Mesendoderm (in vitro differentiated cells): ENCODE measurements at regions not wholly inside any gene's neighbourhood (a gene's known extent, or its start where the extent isn't known, plus 50 kb on each side); places are given as distances from the start of the nearest gene placed in this dataset.
A peak's percentile ranks its signal among the peaks of the same experiment; 100 is the strongest.

Experiments used
- DNase-seq: peaks from one replicate; pipeline ENCODE4 v3.0.0; 2013
- H2AK5ac ChIP-seq: 2 replicates; pipeline ENCODE4 v1.6.1; 2013; ENCODE audit warnings: low read length, inconsistent platforms
- H2BK120ac ChIP-seq: 2 replicates; pipeline ENCODE4 v1.6.1; 2013; ENCODE audit warnings: low read depth, mild to moderate bottlenecking, low read length, moderate library complexity, mixed read lengths
- H2BK15ac ChIP-seq: replicated peaks from 2 replicates; pipeline ENCODE4 v1.6.1; 2013; ENCODE audit warnings: low read depth, mild to moderate bottlenecking, moderate library complexity
- H2BK5ac ChIP-seq: 2 replicates; pipeline ENCODE4 v1.6.1; 2013; ENCODE audit warnings: low read length, inconsistent platforms
- H3K18ac ChIP-seq: 2 replicates; pipeline ENCODE4 v1.6.1; 2013; ENCODE audit warnings: mild to moderate bottlenecking, low read length, mixed read lengths
- H3K23ac ChIP-seq: one replicate; pipeline ENCODE4 v1.6.1; 2013; ENCODE audit warnings: low read length
- H3K27ac ChIP-seq: 2 replicates; pipeline ENCODE4 v1.5.1; 2013; ENCODE audit warnings: low read depth, mild to moderate bottlenecking, inconsistent platforms, low read length, moderate library complexity
- H3K27me3 ChIP-seq: 2 replicates; pipeline ENCODE4 v1.6.1; 2013; ENCODE audit warnings: low read length, control low read depth, mild to moderate bottlenecking, inconsistent platforms; ENCODE audit not compliant: insufficient read depth, poor library complexity
- H3K36me3 ChIP-seq: 2 replicates; pipeline ENCODE4 v1.6.1; 2013; ENCODE audit warnings: low read length, inconsistent platforms; ENCODE audit not compliant: control insufficient read depth, insufficient read depth
- H3K4ac ChIP-seq: one replicate; pipeline ENCODE4 v1.6.1; 2013; ENCODE audit warnings: low read depth, mild to moderate bottlenecking, low read length, moderate library complexity
- H3K4me1 ChIP-seq: 2 replicates; pipeline ENCODE4 v1.6.1; 2013; ENCODE audit warnings: low read depth, low read length, inconsistent platforms; ENCODE audit not compliant: control insufficient read depth
- H3K4me2 ChIP-seq: 2 replicates; pipeline ENCODE4 v1.6.1; 2013; ENCODE audit warnings: low read length
- H3K4me3 ChIP-seq: 2 replicates; pipeline ENCODE4 v1.5.1; 2013; ENCODE audit warnings: mild to moderate bottlenecking, low read length
- H3K56ac ChIP-seq: one replicate; pipeline ENCODE4 v1.6.1; 2013; ENCODE audit warnings: low read length
- H3K79me1 ChIP-seq: 2 replicates; pipeline ENCODE4 v1.6.1; 2013; ENCODE audit warnings: low read length, inconsistent platforms
- H3K79me2 ChIP-seq: 2 replicates; pipeline ENCODE4 v1.6.1; 2013; ENCODE audit warnings: mild to moderate bottlenecking, low read length; ENCODE audit not compliant: control insufficient read depth, insufficient read depth
- H3K9ac ChIP-seq: 2 replicates; pipeline ENCODE4 v1.6.1; 2013; ENCODE audit warnings: low read length, inconsistent platforms
- H4K5ac ChIP-seq: one replicate; pipeline ENCODE4 v1.6.1; 2013; ENCODE audit warnings: low read length
- H4K8ac ChIP-seq: one replicate; pipeline ENCODE4 v1.6.1; 2013; ENCODE audit warnings: low read depth, mild to moderate bottlenecking, control low read depth, low read length, moderate library complexity
- WGBS: extraction: QIAGEN DNeasy Blood & Tissue Kit; methylation state at CpG from one replicate; pipeline ENCODE4 v1.1.7; 2013; ENCODE audit warnings: low lambda C conversion rate, missing lambda C conversion rate; ENCODE audit not compliant: insufficient coverage; ENCODE audit errors: extremely low coverage; 5-methylcytosine and 5-hydroxymethylcytosine counted together

GRCh38 chr11:19474954-19475721, 234.4 kb upstream of the E2F8 start:
- Histone ChIP-seq H3K79me2 (no peaks in the 10 kb centered on the region), H3K56ac (peak overlapping the region; percentile 29), H3K4me3 (no peak overlapping the region), H3K4ac (no peak overlapping the region), H3K79me1 (no peaks in the 10 kb centered on the region), H3K9ac (no peak overlapping the region), H2AK5ac (no peak overlapping the region), H3K36me3 (no peaks in the 10 kb centered on the region), H2BK5ac (peak overlapping the region; percentile 25), H2BK120ac (no peak overlapping the region), H3K27ac (no peak overlapping the region), H2BK15ac (no peak overlapping the region), H3K4me1 (peaks cover 6% of the 10 kb centered on the region), H3K23ac (no peak overlapping the region), H4K5ac (no peak overlapping the region), H3K18ac (peak overlapping the region; percentile 16), H3K4me2 (no peak overlapping the region), H3K27me3 (no peaks in the 10 kb centered on the region), H4K8ac (no peak overlapping the region)
- DNase-seq = peak; percentile 33
- WGBS = no CpG with 5 or more reads among the region's 7 CpGs

DNA sequence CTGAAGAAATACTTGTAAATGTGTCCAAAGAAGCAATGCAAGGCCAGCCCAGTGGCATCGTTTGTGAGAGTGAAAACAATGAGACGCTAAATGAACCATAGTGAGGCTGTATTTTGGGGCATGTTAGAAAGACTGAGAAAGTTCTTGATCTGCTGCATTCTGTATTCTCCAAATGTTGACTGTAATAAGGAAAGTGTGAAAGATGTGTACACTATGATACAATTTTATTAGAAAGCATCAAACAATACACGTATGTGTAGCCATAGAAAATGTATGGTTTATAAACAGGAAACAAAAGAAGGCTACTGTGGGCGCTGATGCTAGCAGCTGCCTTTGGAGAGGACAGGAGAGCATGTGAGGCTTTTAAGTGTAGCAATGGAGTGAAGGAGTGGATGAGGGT, 233.5 kb upstream of the E2F8 start:
- Histone ChIP-seq H3K4ac (no peak overlapping the region), H2BK15ac (no peak overlapping the region), H3K23ac (no peak overlapping the region), H3K79me1 (no peaks in the 10 kb centered on the region), H2BK5ac (no peak overlapping the region), H2BK120ac (no peak overlapping the region), H3K18ac (no peak overlapping the region), H3K9ac (no peak overlapping the region), H3K4me3 (no peak overlapping the region), H4K5ac (no peak overlapping the region), H3K27ac (no peak overlapping the region), H4K8ac (no peak overlapping the region), H2AK5ac (no peak overlapping the region), H3K56ac (no peak overlapping the region), H3K4me2 (no peak overlapping the region), H3K36me3 (no peaks in the 10 kb centered on the region), H3K79me2 (no peaks in the 10 kb centered on the region), H3K4me1 (peaks cover 6% of the 10 kb centered on the region), H3K27me3 (no peaks in the 10 kb centered on the region)
- no CpG with 5 or more reads among the region's 4 CpGs for WGBS
- no peak for DNase-seq

DNA sequence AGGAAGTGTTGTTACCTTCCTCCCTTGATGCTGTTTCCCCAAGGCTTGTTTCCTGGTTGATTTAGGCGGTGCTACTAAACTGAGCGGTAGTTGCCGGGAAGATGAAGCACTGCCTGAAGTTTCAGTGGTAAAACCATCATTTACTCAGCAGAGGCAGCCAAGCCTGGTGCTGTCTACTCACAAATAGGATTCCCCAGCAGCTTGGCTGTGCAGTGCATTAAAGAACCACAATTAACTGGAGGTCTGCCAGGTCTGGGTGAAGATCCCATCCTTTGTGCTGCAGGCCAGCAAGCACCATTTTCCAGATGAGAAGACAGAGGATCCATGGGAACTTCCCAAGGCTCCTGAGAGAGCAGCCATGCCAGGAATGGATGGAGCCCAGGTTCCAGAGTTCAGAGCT, 231.9 kb upstream of the E2F8 start:
- no peak overlapping the region for H3K18ac ChIP-seq
- no peak overlapping the region for H2BK5ac ChIP-seq

DNA sequence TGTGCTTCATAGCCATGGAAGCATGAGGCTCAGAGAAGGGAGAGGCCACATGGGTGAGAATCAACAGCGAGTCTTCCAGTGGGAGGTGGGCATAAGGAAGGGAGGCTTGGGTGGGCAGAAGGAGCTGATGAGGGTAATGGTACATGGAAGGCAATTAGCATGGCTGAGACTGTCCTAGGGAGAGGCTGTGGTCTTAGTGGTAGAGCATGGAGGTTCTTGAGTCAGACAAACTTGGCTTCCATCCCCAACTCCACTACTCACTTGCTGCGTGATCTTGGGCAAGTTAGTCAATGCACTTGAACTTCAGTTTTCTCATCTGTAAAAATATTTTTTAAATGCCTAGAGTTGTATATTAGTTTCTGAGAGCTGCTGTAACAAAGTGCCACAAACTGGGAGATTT, 227.2 kb upstream of the E2F8 start:
- Histone ChIP-seq H3K4me2 (no peak overlapping the region), H2AK5ac (no peak overlapping the region), H3K4ac (no peak overlapping the region), H3K27me3 (no peaks in the 10 kb centered on the region), H3K4me3 (no peak overlapping the region), H3K79me1 (no peaks in the 10 kb centered on the region), H3K18ac (no peak overlapping the region), H3K9ac (no peak overlapping the region), H3K4me1 (no peaks in the 10 kb centered on the region), H4K5ac (no peak overlapping the region), H2BK15ac (no peak overlapping the region), H3K36me3 (no peaks in the 10 kb centered on the region), H3K27ac (no peak overlapping the region), H2BK120ac (no peak overlapping the region), H3K23ac (no peak overlapping the region), H3K56ac (no peak overlapping the region), H4K8ac (no peak overlapping the region), H2BK5ac (no peak overlapping the region), H3K79me2 (no peaks in the 10 kb centered on the region)
- DNase-seq = no peak
- no CpG with 5 or more reads among the region's 2 CpGs for WGBS

More for the DNA sequence above, 231.9 kb upstream of the E2F8 start:
- no peak overlapping the region for H3K56ac ChIP-seq
- H3K4me1 ChIP-seq = peaks cover 6% of the 10 kb centered on the region
- H3K27me3 ChIP-seq = no peaks in the 10 kb centered on the region
- no peak overlapping the region for H3K4me2 ChIP-seq
- no peak overlapping the region for H3K27ac ChIP-seq
- DNase-seq = no peak
- H2BK15ac ChIP-seq = no peak overlapping the region
- H3K4ac ChIP-seq = no peak overlapping the region
- no peak overlapping the region for H3K9ac ChIP-seq
- H4K8ac ChIP-seq = no peak overlapping the region
- H3K23ac ChIP-seq = no peak overlapping the region
- H3K4me3 ChIP-seq = no peak overlapping the region
- no peak overlapping the region for H4K5ac ChIP-seq
- H3K79me2 ChIP-seq = no peaks in the 10 kb centered on the region
- WGBS = no CpG with 5 or more reads among the region's 3 CpGs
- no peak overlapping the region for H2AK5ac ChIP-seq
- H2BK120ac ChIP-seq = no peak overlapping the region
- no peaks in the 10 kb centered on the region for H3K36me3 ChIP-seq
- no peaks in the 10 kb centered on the region for H3K79me1 ChIP-seq

- no peaks in the 10 kb centered on the region for H3K79me2 ChIP-seq
- no peak overlapping the region for H2BK15ac ChIP-seq
- H3K27me3 ChIP-seq = no peaks in the 10 kb centered on the region
- no peak overlapping the region for H3K18ac ChIP-seq
- H3K4me3 ChIP-seq = no peak overlapping the region
- no peaks in the 10 kb centered on the region for H3K36me3 ChIP-seq
- no peak overlapping the region for H3K56ac ChIP-seq
- H3K79me1 ChIP-seq = no peaks in the 10 kb centered on the region
- H2AK5ac ChIP-seq = no peak overlapping the region
- H2BK120ac ChIP-seq = no peak overlapping the region
- no CpG with 5 or more reads among the region's 7 CpGs for WGBS
- no peak overlapping the region for H3K4ac ChIP-seq
- H3K4me1 ChIP-seq = no peaks in the 10 kb centered on the region
- H3K4me2 ChIP-seq = no peak overlapping the region
- no peak overlapping the region for H4K5ac ChIP-seq
- no peak overlapping the region for H3K27ac ChIP-seq
- no peak overlapping the region for H3K9ac ChIP-seq
- no peak overlapping the region for H2BK5ac ChIP-seq
- H4K8ac ChIP-seq = no peak overlapping the region
- DNase-seq = no peak
- no peak overlapping the region for H3K23ac ChIP-seq
Measured at GRCh38 chr11:19466314-19466713, 225.6 kb upstream of the E2F8 start.

DNA sequence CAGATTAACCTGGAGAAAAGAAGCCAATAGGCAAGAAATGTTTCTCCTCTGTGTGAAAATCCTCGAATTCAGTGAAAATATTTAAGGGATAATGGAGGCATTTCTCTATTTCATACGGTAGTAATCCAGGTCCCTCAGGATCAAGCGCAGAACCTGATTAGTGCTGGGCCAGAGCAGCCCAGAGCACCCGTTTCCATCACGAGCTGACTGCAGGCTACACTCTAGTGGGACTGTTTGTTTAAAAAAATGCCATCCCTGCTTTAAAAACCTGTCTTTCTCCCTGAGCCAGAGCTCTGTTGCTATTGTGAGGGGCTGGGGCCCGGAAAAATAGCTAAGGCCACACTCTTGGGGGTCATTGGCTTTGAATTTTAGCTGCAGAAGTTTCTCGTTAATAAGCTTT, 223.2 kb upstream of the E2F8 start:
- H3K23ac ChIP-seq = no peak overlapping the region
- no peaks in the 10 kb centered on the region for H3K36me3 ChIP-seq
- H3K79me2 ChIP-seq = no peaks in the 10 kb centered on the region
- no peak overlapping the region for H2AK5ac ChIP-seq
- H3K9ac ChIP-seq = no peak overlapping the region
- H3K4me3 ChIP-seq = no peak overlapping the region
- DNase-seq = no peak
- H3K27ac ChIP-seq = no peak overlapping the region
- H3K4me2 ChIP-seq = no peak overlapping the region
- H4K8ac ChIP-seq = no peak overlapping the region
- no peak overlapping the region for H3K18ac ChIP-seq
- no peaks in the 10 kb centered on the region for H3K27me3 ChIP-seq
- WGBS = no CpG with 5 or more reads among the region's 7 CpGs
- H3K4me1 ChIP-seq = no peaks in the 10 kb centered on the region
- H3K79me1 ChIP-seq = no peaks in the 10 kb centered on the region
- no peak overlapping the region for H4K5ac ChIP-seq
- no peak overlapping the region for H2BK120ac ChIP-seq
- no peak overlapping the region for H2BK15ac ChIP-seq
- no peak overlapping the region for H2BK5ac ChIP-seq
- H3K4ac ChIP-seq = no peak overlapping the region
- H3K56ac ChIP-seq = no peak overlapping the region
